ENCODE measurements at regions not wholly inside any gene's neighbourhood (a gene's known extent, or its start where the extent isn't known, plus 50 kb on each side); places are given as distances from the start of the nearest gene placed in this dataset.

GRCh38 chr4:137156054-137156453, 376.2 kb downstream of the PCDH18 start:
- H3K4me3 Mint-ChIP-seq: no peak overlapping the region
- H3K27me3 Mint-ChIP-seq: no peaks in the 10 kb centered on the region
- no peaks in the 10 kb centered on the region for H3K36me3 Mint-ChIP-seq
- no peak overlapping the region for H3K27ac Mint-ChIP-seq
- no peaks in the 10 kb centered on the region for H3K4me1 Mint-ChIP-seq
- peaks cover 0 to 2% (median 2%) of the 10 kb centered on the region in 3 donors for H3K9me3 Mint-ChIP-seq

- H3K36me3 Mint-ChIP-seq: no peaks in the 10 kb centered on the region
- no peaks in the 10 kb centered on the region for H3K4me1 Mint-ChIP-seq
- H3K27me3 Mint-ChIP-seq: no peaks in the 10 kb centered on the region
These were observed 401.1 kb downstream of the PCDH18 start for GRCh38 chr4:137131201-137131600.

GRCh38 chr4:137129845-137130244, 402.4 kb downstream of the PCDH18 start:
- Mint-ChIP-seq H3K4me1 (no peaks in the 10 kb centered on the region), H3K4me3 (no peak overlapping the region), H3K9me3 (peaks cover 0 to 7% (median 2%) of the 10 kb centered on the region in 3 donors), H3K27ac (no peak overlapping the region), H3K36me3 (no peaks in the 10 kb centered on the region), H3K27me3 (no peaks in the 10 kb centered on the region)

More at GRCh38 chr4:137131201-137131600, 401.1 kb downstream of the PCDH18 start:
- Mint-ChIP-seq H3K4me3 (no peak overlapping the region), H3K9me3 (peaks cover 0 to 7% (median 3%) of the 10 kb centered on the region in 3 donors), H3K27ac (no peak overlapping the region)

GRCh38 chr4:137129441-137129840, 402.9 kb downstream of the PCDH18 start:
- H3K36me3 Mint-ChIP-seq: no peaks in the 10 kb centered on the region
- H3K27ac Mint-ChIP-seq: no peak overlapping the region
- H3K4me3 Mint-ChIP-seq: no peak overlapping the region
- no peaks in the 10 kb centered on the region for H3K27me3 Mint-ChIP-seq
- peaks cover 0 to 7% (median 2%) of the 10 kb centered on the region in 3 donors for H3K9me3 Mint-ChIP-seq
- H3K4me1 Mint-ChIP-seq: no peaks in the 10 kb centered on the region

GRCh38 chr4:137125011-137125410, 407.3 kb downstream of the PCDH18 start:
- H3K4me3 Mint-ChIP-seq: no peak overlapping the region
- no peaks in the 10 kb centered on the region for H3K36me3 Mint-ChIP-seq
- H3K27me3 Mint-ChIP-seq: no peaks in the 10 kb centered on the region

GRCh38 chr4:137124278-137124932, 407.9 kb downstream of the PCDH18 start:
- no peak overlapping the region for H3K27ac Mint-ChIP-seq
- H3K36me3 Mint-ChIP-seq: no peaks in the 10 kb centered on the region
- H3K4me3 Mint-ChIP-seq: no peak overlapping the region
- H3K9me3 Mint-ChIP-seq: peaks cover 0 to 7% (median 3%) of the 10 kb centered on the region in 3 donors
- no peaks in the 10 kb centered on the region for H3K27me3 Mint-ChIP-seq
- H3K4me1 Mint-ChIP-seq: no peaks in the 10 kb centered on the region

More at GRCh38 chr4:137125011-137125410, 407.3 kb downstream of the PCDH18 start:
- H3K27ac Mint-ChIP-seq: no peak overlapping the region
- H3K9me3 Mint-ChIP-seq: peaks cover 0 to 7% (median 3%) of the 10 kb centered on the region in 3 donors
- no peaks in the 10 kb centered on the region for H3K4me1 Mint-ChIP-seq

GRCh38 chr4:137122876-137123275, 409.4 kb downstream of the PCDH18 start:
- Mint-ChIP-seq H3K27me3 (no peaks in the 10 kb centered on the region), H3K36me3 (no peaks in the 10 kb centered on the region), H3K4me3 (no peak overlapping the region), H3K27ac (no peak overlapping the region), H3K4me1 (no peaks in the 10 kb centered on the region), H3K9me3 (peaks cover 0 to 3% (median 3%) of the 10 kb centered on the region in 3 donors)

- H3K27me3 Mint-ChIP-seq: no peaks in the 10 kb centered on the region
- no peaks in the 10 kb centered on the region for H3K36me3 Mint-ChIP-seq
- peaks cover 0 to 2% (median 0%) of the 10 kb centered on the region in 3 donors for H3K9me3 Mint-ChIP-seq
- H3K4me1 Mint-ChIP-seq: no peaks in the 10 kb centered on the region
- no peak overlapping the region for H3K27ac Mint-ChIP-seq
- H3K4me3 Mint-ChIP-seq: no peak overlapping the region
These were observed 416.1 kb downstream of the PCDH18 start for GRCh38 chr4:137116144-137116543.

- H3K4me3 Mint-ChIP-seq: no peak overlapping the region
- no peak overlapping the region for H3K27ac Mint-ChIP-seq
- no peaks in the 10 kb centered on the region for H3K36me3 Mint-ChIP-seq
These were observed 425.6 kb downstream of the PCDH18 start for GRCh38 chr4:137106733-137107132.

GRCh38 chr4:137106287-137106686, 426.0 kb downstream of the PCDH18 start:
- Mint-ChIP-seq H3K9me3 (peaks cover 0 to 2% (median 2%) of the 10 kb centered on the region in 3 donors), H3K36me3 (no peaks in the 10 kb centered on the region), H3K4me1 (no peaks in the 10 kb centered on the region), H3K27ac (no peak overlapping the region), H3K4me3 (no peak overlapping the region), H3K27me3 (no peaks in the 10 kb centered on the region)

More at GRCh38 chr4:137106733-137107132, 425.6 kb downstream of the PCDH18 start:
- no peaks in the 10 kb centered on the region for H3K27me3 Mint-ChIP-seq
- H3K4me1 Mint-ChIP-seq: no peaks in the 10 kb centered on the region
- peaks cover 0 to 2% (median 2%) of the 10 kb centered on the region in 3 donors for H3K9me3 Mint-ChIP-seq

- Mint-ChIP-seq H3K4me1 (no peaks in the 10 kb centered on the region), H3K4me3 (no peak overlapping the region), H3K36me3 (no peaks in the 10 kb centered on the region), H3K27ac (no peak overlapping the region), H3K9me3 (peaks cover 3 to 6% (median 5%) of the 10 kb centered on the region in 3 donors), H3K27me3 (no peaks in the 10 kb centered on the region)
These were observed 441.3 kb downstream of the PCDH18 start for GRCh38 chr4:137090951-137091350.

- Mint-ChIP-seq H3K36me3 (no peaks in the 10 kb centered on the region), H3K27ac (no peak overlapping the region), H3K4me1 (no peaks in the 10 kb centered on the region), H3K4me3 (no peak overlapping the region), H3K9me3 (peaks cover 0 to 3% (median 2%) of the 10 kb centered on the region in 3 donors), H3K27me3 (no peaks in the 10 kb centered on the region)
These were observed 448.6 kb downstream of the PCDH18 start for GRCh38 chr4:137083571-137084135.

- peaks cover 0 to 3% (median 2%) of the 10 kb centered on the region in 3 donors for H3K9me3 Mint-ChIP-seq
- no peaks in the 10 kb centered on the region for H3K4me1 Mint-ChIP-seq
- no peak overlapping the region for H3K27ac Mint-ChIP-seq
- no peaks in the 10 kb centered on the region for H3K27me3 Mint-ChIP-seq
- H3K36me3 Mint-ChIP-seq: no peaks in the 10 kb centered on the region
- H3K4me3 Mint-ChIP-seq: no peak overlapping the region
These were observed 450.2 kb downstream of the PCDH18 start for GRCh38 chr4:137082061-137082460.

- Mint-ChIP-seq H3K27me3 (no peaks in the 10 kb centered on the region), H3K36me3 (no peaks in the 10 kb centered on the region), H3K9me3 (peaks cover 0 to 3% (median 2%) of the 10 kb centered on the region in 3 donors), H3K4me3 (no peak overlapping the region), H3K4me1 (no peaks in the 10 kb centered on the region), H3K27ac (no peak overlapping the region)
These were observed 455.4 kb downstream of the PCDH18 start for GRCh38 chr4:137076908-137077307.

GRCh38 chr4:137075586-137075985, 456.7 kb downstream of the PCDH18 start:
- no peaks in the 10 kb centered on the region for H3K36me3 Mint-ChIP-seq
- no peak overlapping the region for H3K4me3 Mint-ChIP-seq
- H3K9me3 Mint-ChIP-seq: peaks cover 0 to 6% (median 2%) of the 10 kb centered on the region in 3 donors
- no peaks in the 10 kb centered on the region for H3K27me3 Mint-ChIP-seq
- H3K27ac Mint-ChIP-seq: no peak overlapping the region
- H3K4me1 Mint-ChIP-seq: no peaks in the 10 kb centered on the region

- Mint-ChIP-seq H3K27ac (no peak overlapping the region), H3K4me3 (no peak overlapping the region), H3K9me3 (peaks cover 0 to 13% (median 7%) of the 10 kb centered on the region in 3 donors), H3K4me1 (no peaks in the 10 kb centered on the region), H3K27me3 (no peaks in the 10 kb centered on the region), H3K36me3 (no peaks in the 10 kb centered on the region)
These were observed 461.7 kb downstream of the PCDH18 start for GRCh38 chr4:137070614-137071013.
